Astrocyte of the spinal cord (primary cell): ENCODE measurements at regions not wholly inside any gene's neighbourhood (a gene's known extent, or its start where the extent isn't known, plus 50 kb on each side); places are given as distances from the start of the nearest gene placed in this dataset.

ENCODE experiments used
- DNase-seq: peaks from one replicate; pipeline ENCODE4 v3.0.0; 2011; ENCODE audit warnings: low read depth, low spot score
- H3K4me3 ChIP-seq: 2 replicates; pipeline ENCODE4 v1.5.1; 2011; ENCODE audit warnings: low read depth, mild to moderate bottlenecking, low read length, moderate library complexity
- CTCF ChIP-seq: IDR thresholded peaks from 2 replicates; pipeline ENCODE4 v1.5.1; 2012; ENCODE audit warnings: low read depth, mild to moderate bottlenecking, low read length, inconsistent platforms
- in situ Hi-C: cut with HindIII; loops from 2 replicates; pipeline ENCODE4 v1.10.0; 2017; ENCODE audit warnings: low sequenced_read_pairs

- no peak overlapping the region for H3K4me3 ChIP-seq
- in situ Hi-C loops: no loop called here
- no peak for DNase-seq
- no peak for TF ChIP-seq CTCF
Observed at GRCh38 chr12:71230542-71230941, 72.7 kb upstream of the TSPAN8 start.

- no peak for DNase-seq
- no peak for TF ChIP-seq CTCF
- no peak overlapping the region for H3K4me3 ChIP-seq
- in situ Hi-C loops: no loop called here
Observed at GRCh38 chr12:71223139-71223538, 65.3 kb upstream of the TSPAN8 start.

GRCh38 chr12:71222436-71222835, 64.6 kb upstream of the TSPAN8 start:
- in situ Hi-C loops: no loop called here
- H3K4me3 ChIP-seq: no peak overlapping the region
- TF ChIP-seq CTCF: no peak
- DNase-seq: no peak

- H3K4me3 ChIP-seq: no peak overlapping the region
- DNase-seq: no peak
- TF ChIP-seq CTCF: no peak
- in situ Hi-C loops: no loop called here
Observed at GRCh38 chr12:71220260-71220659, 62.5 kb upstream of the TSPAN8 start.

GRCh38 chr12:71219224-71219623, 61.4 kb upstream of the TSPAN8 start:
- TF ChIP-seq CTCF: no peak
- no peak for DNase-seq
- no peak overlapping the region for H3K4me3 ChIP-seq
- in situ Hi-C loops: no loop called here

GRCh38 chr12:71218616-71219015, 60.8 kb upstream of the TSPAN8 start:
- DNase-seq: no peak
- TF ChIP-seq CTCF: no peak
- in situ Hi-C loops: no loop called here
- no peak overlapping the region for H3K4me3 ChIP-seq
